ENCODE measurements at regions not wholly inside any gene's neighbourhood (a gene's known extent, or its start where the extent isn't known, plus 50 kb on each side); places are given as distances from the start of the nearest gene placed in this dataset.

DNA sequence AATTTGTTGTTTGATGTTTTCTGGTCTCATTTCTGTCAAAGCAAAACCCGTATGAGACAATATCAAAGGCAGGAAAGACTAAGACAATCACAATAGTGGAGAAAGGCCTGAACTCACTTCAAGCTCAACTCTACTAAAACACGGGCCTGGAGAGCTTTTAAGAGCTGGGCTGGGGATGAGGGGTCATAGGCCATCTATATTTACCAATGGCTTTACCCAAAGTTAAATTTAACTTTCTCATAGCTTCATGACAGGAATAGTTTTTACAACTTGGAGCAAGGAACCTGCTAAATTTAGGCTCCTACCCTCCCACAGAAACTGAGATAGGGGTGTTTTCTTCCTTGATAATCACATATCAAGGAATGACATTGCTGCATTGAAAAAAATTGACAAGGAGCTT lies 223.4 kb upstream of the CHORDC1 start:
- ATAC-seq (ENCODE audit: insufficient number of reproducible peaks, low FRiP score, low read depth), result no peak
- TF ChIP-seq, protein P1, sequence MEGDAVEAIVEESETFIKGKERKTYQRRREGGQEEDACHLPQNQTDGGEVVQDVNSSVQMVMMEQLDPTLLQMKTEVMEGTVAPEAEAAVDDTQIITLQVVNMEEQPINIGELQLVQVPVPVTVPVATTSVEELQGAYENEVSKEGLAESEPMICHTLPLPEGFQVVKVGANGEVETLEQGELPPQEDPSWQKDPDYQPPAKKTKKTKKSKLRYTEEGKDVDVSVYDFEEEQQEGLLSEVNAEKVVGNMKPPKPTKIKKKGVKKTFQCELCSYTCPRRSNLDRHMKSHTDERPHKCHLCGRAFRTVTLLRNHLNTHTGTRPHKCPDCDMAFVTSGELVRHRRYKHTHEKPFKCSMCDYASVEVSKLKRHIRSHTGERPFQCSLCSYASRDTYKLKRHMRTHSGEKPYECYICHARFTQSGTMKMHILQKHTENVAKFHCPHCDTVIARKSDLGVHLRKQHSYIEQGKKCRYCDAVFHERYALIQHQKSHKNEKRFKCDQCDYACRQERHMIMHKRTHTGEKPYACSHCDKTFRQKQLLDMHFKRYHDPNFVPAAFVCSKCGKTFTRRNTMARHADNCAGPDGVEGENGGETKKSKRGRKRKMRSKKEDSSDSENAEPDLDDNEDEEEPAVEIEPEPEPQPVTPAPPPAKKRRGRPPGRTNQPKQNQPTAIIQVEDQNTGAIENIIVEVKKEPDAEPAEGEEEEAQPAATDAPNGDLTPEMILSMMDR (IDR thresholded peaks at IDR 0.05), result no peak
- H3K27ac ChIP-seq, result peak overlapping the region; percentile 39 to 71
- H3K36me3 ChIP-seq, result no peaks in the 10 kb centered on the region
- H3K4me3 ChIP-seq, result no peak overlapping the region
- no peaks in the 10 kb centered on the region for H3K9me3 ChIP-seq
- H3K27me3 ChIP-seq (replicated peaks; ENCODE audit: insufficient read depth), result no peaks in the 10 kb centered on the region
- no peak for DNase-seq (ENCODE audit: low spot score)
- peaks cover 18 to 33% of the 10 kb centered on the region in 2 donors for H3K4me1 ChIP-seq (ENCODE audit: control insufficient read depth in 1 of 2, low read depth in 2 of 2)

DNA sequence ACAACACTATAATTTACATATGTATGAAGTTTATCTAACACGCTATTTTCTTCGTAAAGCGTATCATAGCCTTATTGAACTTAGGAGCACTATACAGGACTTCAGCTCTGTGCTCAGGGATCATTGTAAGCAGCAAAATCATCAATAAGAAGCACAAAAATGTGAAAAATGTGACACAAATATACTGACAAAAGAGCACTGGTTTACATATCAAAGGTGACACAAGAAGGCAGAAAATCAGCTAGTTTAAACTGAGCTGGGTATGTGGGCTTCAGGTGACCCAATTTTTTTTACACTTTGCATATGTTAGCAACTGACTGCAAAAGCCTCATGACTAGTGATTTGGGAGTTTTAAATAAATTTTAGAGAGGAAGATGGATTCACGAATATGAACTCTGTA lies 215.2 kb upstream of the CHORDC1 start:
- Histone ChIP-seq H3K9me3 (no peaks in the 10 kb centered on the region), H3K27ac (no peak overlapping the region), H3K4me1 (ENCODE audit: control insufficient read depth in 1 of 2, low read depth in 2 of 2) (peaks cover 0 to 3% of the 10 kb centered on the region in 2 donors), H3K4me3 (no peak overlapping the region), H3K27me3 (replicated peaks; ENCODE audit: insufficient read depth) (no peaks in the 10 kb centered on the region), H3K36me3 (no peaks in the 10 kb centered on the region)
- TF ChIP-seq, protein P1 (IDR thresholded peaks at IDR 0.05), result no peak
- DNase-seq (ENCODE audit: low spot score), result no peak
- ATAC-seq (ENCODE audit: insufficient number of reproducible peaks, low FRiP score, low read depth), result no peak

DNA sequence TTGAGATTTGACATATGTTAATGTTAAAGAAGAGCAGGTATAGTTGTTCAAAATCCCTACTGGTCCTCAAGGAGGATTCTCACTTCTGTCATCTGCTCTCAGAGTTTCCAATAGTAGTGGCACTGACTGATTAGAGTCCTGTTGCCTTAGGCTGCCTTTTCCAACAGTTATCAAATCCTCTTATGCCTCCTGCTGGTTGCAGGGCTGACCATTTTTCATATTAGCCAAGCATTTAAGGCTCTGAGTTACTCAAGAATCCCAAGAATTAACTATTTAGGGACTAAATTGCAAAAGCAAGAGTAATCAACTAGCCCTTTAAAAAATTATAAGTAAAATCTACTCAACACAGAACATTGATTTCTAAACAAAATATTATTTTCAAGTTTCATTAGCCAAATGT lies 212.0 kb upstream of the CHORDC1 start:
- Histone ChIP-seq H3K4me3 (no peak overlapping the region), H3K27ac (no peak overlapping the region), H3K4me1 (ENCODE audit: control insufficient read depth in 1 of 2, low read depth in 2 of 2) (no peaks in the 10 kb centered on the region), H3K9me3 (no peaks in the 10 kb centered on the region), H3K36me3 (no peaks in the 10 kb centered on the region), H3K27me3 (replicated peaks; ENCODE audit: insufficient read depth) (no peaks in the 10 kb centered on the region)
- DNase-seq (ENCODE audit: low spot score) (no peak), ATAC-seq (ENCODE audit: insufficient number of reproducible peaks, low FRiP score, low read depth) (no peak)
- TF ChIP-seq, protein P1 (IDR thresholded peaks at IDR 0.05), result no peak

DNA sequence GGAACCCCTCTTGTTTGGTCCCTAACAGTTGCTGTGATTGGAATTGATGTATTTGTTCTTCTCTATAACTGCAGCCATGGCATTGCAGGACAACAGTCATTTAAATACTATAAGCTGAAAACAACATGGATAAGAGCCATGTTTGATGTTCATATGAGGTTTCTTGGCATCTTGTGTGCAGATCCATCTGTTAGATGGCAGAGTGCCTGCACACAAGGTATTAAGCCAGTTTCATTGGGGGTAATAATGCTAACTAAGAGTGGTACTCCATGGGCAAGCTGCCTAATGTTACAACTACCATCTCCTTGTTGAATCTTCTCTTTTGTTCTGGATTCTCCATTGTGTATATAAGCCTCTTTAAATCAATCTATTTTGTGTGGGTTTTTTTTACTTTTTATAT lies 206.0 kb upstream of the CHORDC1 start:
- Histone ChIP-seq H3K27me3 (replicated peaks; ENCODE audit: insufficient read depth) (no peaks in the 10 kb centered on the region), H3K27ac (no peak overlapping the region), H3K4me1 (ENCODE audit: control insufficient read depth in 1 of 2, low read depth in 2 of 2) (no peaks in the 10 kb centered on the region), H3K4me3 (no peak overlapping the region), H3K9me3 (no peaks in the 10 kb centered on the region), H3K36me3 (no peaks in the 10 kb centered on the region)
- DNase-seq (ENCODE audit: low spot score) (no peak), ATAC-seq (ENCODE audit: insufficient number of reproducible peaks, low FRiP score, low read depth) (no peak)
- TF ChIP-seq, protein P1 (IDR thresholded peaks at IDR 0.05), result no peak

DNA sequence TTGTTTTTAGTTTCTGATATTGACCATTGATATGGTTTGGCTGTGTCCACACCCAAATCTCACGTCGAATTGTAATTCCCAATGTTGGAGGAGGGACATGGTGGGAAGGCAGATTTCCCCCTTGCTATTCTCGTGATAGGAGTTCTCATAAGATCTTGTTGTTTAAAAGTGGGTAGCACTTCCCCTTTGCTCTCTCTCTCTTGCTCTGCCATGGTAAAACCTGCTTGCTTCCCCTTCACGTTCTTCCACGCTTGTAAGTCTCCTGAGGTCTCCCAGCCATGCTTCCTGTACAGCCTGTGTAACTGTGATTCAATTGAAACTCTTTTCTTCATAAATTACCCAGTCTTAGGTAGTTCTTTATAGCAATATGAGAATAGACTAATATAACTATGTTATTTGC lies 203.6 kb upstream of the CHORDC1 start:
- ATAC-seq (ENCODE audit: insufficient number of reproducible peaks, low FRiP score, low read depth), result no peak
- no peak overlapping the region for H3K27ac ChIP-seq
- peaks cover 3 to 12% of the 10 kb centered on the region in 2 donors for H3K4me1 ChIP-seq (ENCODE audit: control insufficient read depth in 1 of 2, low read depth in 2 of 2)
- H3K9me3 ChIP-seq, result no peaks in the 10 kb centered on the region
- no peaks in the 10 kb centered on the region for H3K36me3 ChIP-seq
- H3K4me3 ChIP-seq, result no peak overlapping the region
- no peak for DNase-seq (ENCODE audit: low spot score)
- no peaks in the 10 kb centered on the region for H3K27me3 ChIP-seq (replicated peaks; ENCODE audit: insufficient read depth)
- TF ChIP-seq, protein P1 (IDR thresholded peaks at IDR 0.05), result no peak
